GM23338 (cell line): ENCODE measurements at regions not wholly inside any gene's neighbourhood (a gene's known extent, or its start where the extent isn't known, plus 50 kb on each side); places are given as distances from the start of the nearest gene placed in this dataset.
"Not testable (repeated sequence)": the region's sequence is repeated elsewhere in the genome, so short reads cannot be mapped to it uniquely, and the experiment has no call there.

Source experiments
- ATAC-seq: fragments of 200-7000 bp; cut with Tn5 transposase; 3 replicates; pipeline ENCODE4 v1.9.1; 2020
- DNase-seq: peaks from one replicate; pipeline ENCODE4 v3.0.0-alpha.2; 2015; ENCODE audit warnings: low spot score
- H2AFZ ChIP-seq: fragments of 200-600 bp; sonication (generic); 2 replicates; pipeline ENCODE4 v1.8.0; 2016; ENCODE audit warnings: antibody characterized with exemption, mild to moderate bottlenecking, moderate library complexity
- H3F3A ChIP-seq: fragments of 200-600 bp; sonication (generic); replicated peaks from 2 replicates; pipeline ENCODE4 v1.8.0; 2017; ENCODE audit warnings: antibody characterized with exemption, mixed run types, low read depth
- H3K27ac ChIP-seq: fragments of 200-600 bp; sonication (generic); 2 replicates; pipeline ENCODE4 v1.6.1; 2016; ENCODE audit warnings: low read depth
- H3K27me3 ChIP-seq: fragments of 200-600 bp; sonication (generic); 2 replicates; pipeline ENCODE4 v1.8.0; 2016; ENCODE audit warnings: mild to moderate bottlenecking, mixed run types, moderate library complexity; ENCODE audit not compliant: insufficient read depth
- H3K36me3 ChIP-seq: fragments of 200-600 bp; sonication (generic); 2 replicates; pipeline ENCODE4 v1.8.0; 2016; ENCODE audit warnings: mild to moderate bottlenecking; ENCODE audit not compliant: insufficient read depth
- H3K4me1 ChIP-seq: fragments of 200-600 bp; sonication (generic); 2 replicates; pipeline ENCODE4 v1.8.0; 2016; ENCODE audit warnings: mild to moderate bottlenecking, moderate library complexity; ENCODE audit not compliant: insufficient read depth
- H3K4me2 ChIP-seq: fragments of 200-600 bp; sonication (generic); 2 replicates; pipeline ENCODE4 v1.7.1; 2017; ENCODE audit warnings: mixed run types
- H3K4me3 ChIP-seq: fragments of 200-600 bp; sonication (generic); 2 replicates; pipeline ENCODE4 v1.6.1; 2016; ENCODE audit warnings: mixed run types
- H3K79me2 ChIP-seq: fragments of 200-600 bp; sonication (generic); replicated peaks from 2 replicates; pipeline ENCODE4 v1.8.0; 2017; ENCODE audit warnings: mild to moderate bottlenecking; ENCODE audit not compliant: insufficient read depth
- H3K9me2 ChIP-seq: fragments of 200-600 bp; sonication (generic); 2 replicates; pipeline ENCODE4 v1.8.0; 2017; ENCODE audit not compliant: insufficient read depth
- H4K20me1 ChIP-seq: fragments of 200-600 bp; sonication (generic); replicated peaks from 2 replicates; pipeline ENCODE4 v1.8.0; 2017; ENCODE audit warnings: mild to moderate bottlenecking; ENCODE audit not compliant: insufficient read depth
- H3K27ac Mint-ChIP-seq: 2 replicates; pipeline ENCODE4 v1.8.0; 2020; ENCODE audit warnings: inconsistent platforms, mild to moderate bottlenecking, moderate library complexity, mixed read lengths
- H3K27me3 Mint-ChIP-seq: 3 replicates; pipeline ENCODE4 v1.8.0; 2022; ENCODE audit warnings: low read depth, mild to moderate bottlenecking, moderate library complexity, mixed read lengths, inconsistent platforms; ENCODE audit not compliant: insufficient read depth, poor library complexity
- H3K36me3 Mint-ChIP-seq: 3 replicates; pipeline ENCODE4 v1.8.0; 2021; ENCODE audit warnings: low read depth, mild to moderate bottlenecking, inconsistent platforms, moderate library complexity, mixed read lengths
- H3K4me1 Mint-ChIP-seq: 3 replicates; pipeline ENCODE4 v1.8.0; 2020; ENCODE audit warnings: mild to moderate bottlenecking, inconsistent platforms, mixed read lengths
- H3K4me3 Mint-ChIP-seq: 3 replicates; pipeline ENCODE4 v1.8.0; 2021; ENCODE audit warnings: moderate library complexity, mild to moderate bottlenecking, inconsistent platforms, mixed read lengths
- H3K9me3 Mint-ChIP-seq: 3 replicates; pipeline ENCODE4 v1.8.0; 2020; ENCODE audit warnings: moderate library complexity, mild to moderate bottlenecking, inconsistent platforms, mixed read lengths
- CTCF ChIP-seq, 2 experiments: fragments of 200-600 bp in 1 of 2; sonication (generic) in 1 of 2; conservative IDR thresholded peaks; 2 replicates each; pipeline versions ENCODE4 v1.5.1 to v1.6.1; 2016 to 2017; ENCODE audit warnings: antibody characterized with exemption in 2 of 2, low read depth in 2 of 2, mild to moderate bottlenecking in 2 of 2, moderate library complexity in 1 of 2
- EZH2phosphoT487 ChIP-seq: fragments of 200-600 bp; sonication (generic); IDR thresholded peaks from one replicate; pipeline ENCODE4 v1.8.1; 2018; ENCODE audit warnings: antibody characterized with exemption; ENCODE audit not compliant: unreplicated experiment
- JUNB ChIP-seq: IDR thresholded peaks from one replicate; pipeline ENCODE4 v1.6.1; 2016; ENCODE audit warnings: antibody characterized with exemption; ENCODE audit not compliant: unreplicated experiment
- POLR2AphosphoS5 ChIP-seq: IDR thresholded peaks from 2 replicates; pipeline ENCODE4 v1.6.1; 2016; ENCODE audit warnings: antibody characterized with exemption, low read depth
- REST ChIP-seq: IDR thresholded peaks from one replicate; pipeline ENCODE4 v1.6.1; 2018; ENCODE audit warnings: antibody characterized with exemption; ENCODE audit not compliant: unreplicated experiment
- STAT1 ChIP-seq: IDR thresholded peaks from one replicate; pipeline ENCODE4 v1.6.1; 2016; ENCODE audit warnings: antibody characterized with exemption; ENCODE audit not compliant: unreplicated experiment
- ZNF114 ChIP-seq: fragments of 250-450 bp; sonication (Bioruptor Pico); IDR thresholded peaks from 2 replicates; pipeline ENCODE4 v1.5.0; 2020; ENCODE audit warnings: mild to moderate bottlenecking, moderate library complexity
- ZNF331 ChIP-seq: fragments of 250-450 bp; sonication (Bioruptor Pico); IDR thresholded peaks from 2 replicates; pipeline ENCODE4 v1.5.0; 2020; ENCODE audit warnings: low read depth, mild to moderate bottlenecking, moderate library complexity
- ZNF462 ChIP-seq: fragments of 250-450 bp; sonication (Bioruptor Pico); IDR thresholded peaks from 2 replicates; pipeline ENCODE4 v1.5.0; 2020; ENCODE audit warnings: mild to moderate bottlenecking, moderate library complexity

- H4K20me1 ChIP-seq, H3K4me3 ChIP-seq, H3K4me1 Mint-ChIP-seq, H3K36me3 Mint-ChIP-seq, ATAC-seq, H3K9me3 Mint-ChIP-seq, H3F3A ChIP-seq, H3K27me3 ChIP-seq, H3K27me3 Mint-ChIP-seq, DNase-seq, H3K27ac Mint-ChIP-seq, H2AFZ ChIP-seq, H3K4me3 Mint-ChIP-seq, H3K27ac ChIP-seq, H3K9me2 ChIP-seq, H3K4me2 ChIP-seq, H3K36me3 ChIP-seq, H3K79me2 ChIP-seq, H3K4me1 ChIP-seq: not testable (repeated sequence)
Measured at GRCh38 chr4:81580994-81581374, 109.3 kb upstream of the RASGEF1B start.

GRCh38 chr4:81580346-81580993, 108.8 kb upstream of the RASGEF1B start:
- peaks cover under 1% of the 10 kb centered on the region; the same call in 1 of the 2 replicates for H3K4me1 ChIP-seq
- no peak overlapping the region for H3K4me3 Mint-ChIP-seq
- H3K36me3 ChIP-seq = no peaks in the 10 kb centered on the region
- no peak overlapping the region for H3K4me2 ChIP-seq
- H3K27me3 ChIP-seq = no peaks in the 10 kb centered on the region
- peaks cover 4% of the 10 kb centered on the region; the same call in 2 of the 3 replicates for H3K4me1 Mint-ChIP-seq
- H3F3A ChIP-seq = no peaks in the 10 kb centered on the region
- no peaks in the 10 kb centered on the region for H3K27me3 Mint-ChIP-seq
- no peak overlapping the region for H3K27ac ChIP-seq
- no peaks in the 10 kb centered on the region for H4K20me1 ChIP-seq
- peaks cover 10% of the 10 kb centered on the region for H3K36me3 Mint-ChIP-seq
- no peak for DNase-seq
- no peak overlapping the region for H2AFZ ChIP-seq
- peaks cover 5% of the 10 kb centered on the region for H3K9me3 Mint-ChIP-seq
- H3K27ac Mint-ChIP-seq = no peak overlapping the region
- no peak overlapping the region for H3K4me3 ChIP-seq
- H3K79me2 ChIP-seq = no peaks in the 10 kb centered on the region
- no peaks in the 10 kb centered on the region for H3K9me2 ChIP-seq
- no peak for ATAC-seq
- TF ChIP-seq ZNF114 (CRISPR knock-in tag) (no peak), CTCF (conservative IDR thresholded peaks at IDR 0.05; ENCODE audit: low read depth in 2 of 2) (no peak), EZH2phosphoT487 (no peak), POLR2AphosphoS5 (no peak), REST (no peak), JUNB (no peak), ZNF331 (no peak), STAT1 (no peak), ZNF462 (no peak)
